ENCODE measurements at regions not wholly inside any gene's neighbourhood (a gene's known extent, or its start where the extent isn't known, plus 50 kb on each side); places are given as distances from the start of the nearest gene placed in this dataset.
"Not testable (repeated sequence)": the region's sequence is repeated elsewhere in the genome, so short reads cannot be mapped to it uniquely, and the experiment has no call there.

DNA sequence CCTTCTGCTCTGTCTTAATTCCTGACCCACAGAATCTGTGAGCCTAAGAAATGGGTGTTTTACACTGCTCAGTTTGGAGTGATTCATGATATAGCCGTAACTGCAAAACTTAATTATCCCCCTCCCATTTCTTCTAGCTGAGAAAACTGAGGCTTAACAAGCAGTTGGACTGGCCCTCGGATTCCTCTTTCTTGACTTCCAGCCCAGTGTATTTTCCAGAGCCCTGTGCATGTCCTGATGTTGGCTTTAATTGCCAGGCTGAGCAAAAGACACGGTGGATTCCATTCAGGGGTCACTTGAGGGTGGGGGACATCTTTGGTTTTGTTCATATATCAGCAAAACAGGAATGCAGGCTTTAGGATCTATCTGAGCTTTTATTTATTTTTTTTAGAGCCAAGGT lies 489.8 kb downstream of the TYW1 start:
- ChIA-PET POLR2A (no interaction called here), CTCF (no interaction called here)
- Mint-ChIP-seq H3K4me3 (no peak overlapping the region), H3K27ac (no peak overlapping the region), H3K36me3 (no peaks in the 10 kb centered on the region), H3K9me3 (peaks cover 0 to 8% (median under 1%) of the 10 kb centered on the region in 3 donors), H3K27me3 (peaks cover 0 to 5% of the 10 kb centered on the region in 2 donors), H3K4me1 (peaks cover 4 to 6% (median 5%) of the 10 kb centered on the region in 3 donors)
- Histone ChIP-seq H3K4me1 (ENCODE audit: control insufficient read depth in 1 of 2, extremely low read depth in 1 of 2, insufficient read depth in 2 of 2, low read length in 2 of 2) (peaks cover 0 to 4% of the 10 kb centered on the region in 2 experiments), H3K9me3 (no peaks in the 10 kb centered on the region), H3K4me3 (ENCODE audit: control insufficient read depth in 1 of 2, extremely low read depth in 1 of 2, low read length in 1 of 2) (no peak overlapping the region), H3K27ac (ENCODE audit: low read length) (no peak overlapping the region), H3K27me3 (replicated peaks in 1 of 2; ENCODE audit: control insufficient read depth in 2 of 2, extremely low read depth in 1 of 2, insufficient read depth in 2 of 2, low read length in 1 of 2) (peaks cover 0 to 10% of the 10 kb centered on the region in 2 experiments), H3K36me3 (ENCODE audit: control insufficient read depth in 2 of 2, extremely low read depth in 1 of 2, insufficient read depth in 1 of 2, low read length in 1 of 2) (no peaks in the 10 kb centered on the region)
- DNase-seq: no peak
- 30% methylated on average over 1 of the region's 3 CpGs for WGBS (ENCODE audit: insufficient coverage)
- no peak for ATAC-seq (replicated peaks in 1 of 4)

- no peak for ATAC-seq (replicated peaks in 1 of 4)
- H3K27me3 Mint-ChIP-seq: peaks cover 0 to 5% of the 10 kb centered on the region in 2 donors
- ChIA-PET CTCF (no interaction called here), POLR2A (no interaction called here)
- H3K27ac Mint-ChIP-seq: no peak overlapping the region
- peaks cover 2 to 12% (median 7%) of the 10 kb centered on the region in 3 donors for H3K9me3 Mint-ChIP-seq
- peaks cover 0 to 4% of the 10 kb centered on the region in 2 experiments for H3K4me1 ChIP-seq (ENCODE audit: control insufficient read depth in 1 of 2, extremely low read depth in 1 of 2, insufficient read depth in 2 of 2, low read length in 2 of 2)
- H3K4me3 Mint-ChIP-seq: no peak overlapping the region
- no peak overlapping the region for H3K27ac ChIP-seq (ENCODE audit: low read length)
- no peaks in the 10 kb centered on the region for H3K9me3 ChIP-seq
- no peak overlapping the region for H3K4me3 ChIP-seq (ENCODE audit: control insufficient read depth in 1 of 2, extremely low read depth in 1 of 2, low read length in 1 of 2)
- no peaks in the 10 kb centered on the region for H3K36me3 ChIP-seq (ENCODE audit: control insufficient read depth in 2 of 2, extremely low read depth in 1 of 2, insufficient read depth in 1 of 2, low read length in 1 of 2)
- DNase-seq: no peak
- H3K4me1 Mint-ChIP-seq: peaks cover 4 to 6% (median 5%) of the 10 kb centered on the region in 3 donors
- H3K36me3 Mint-ChIP-seq: no peaks in the 10 kb centered on the region
- peaks cover 0 to 10% of the 10 kb centered on the region in 2 experiments for H3K27me3 ChIP-seq (replicated peaks in 1 of 2; ENCODE audit: control insufficient read depth in 2 of 2, extremely low read depth in 1 of 2, insufficient read depth in 2 of 2, low read length in 1 of 2)
- 60% methylated on average over 1 of the region's 7 CpGs for WGBS (ENCODE audit: insufficient coverage)
Measured at GRCh38 chr7:67487316-67487715, 490.7 kb downstream of the TYW1 start.

DNA sequence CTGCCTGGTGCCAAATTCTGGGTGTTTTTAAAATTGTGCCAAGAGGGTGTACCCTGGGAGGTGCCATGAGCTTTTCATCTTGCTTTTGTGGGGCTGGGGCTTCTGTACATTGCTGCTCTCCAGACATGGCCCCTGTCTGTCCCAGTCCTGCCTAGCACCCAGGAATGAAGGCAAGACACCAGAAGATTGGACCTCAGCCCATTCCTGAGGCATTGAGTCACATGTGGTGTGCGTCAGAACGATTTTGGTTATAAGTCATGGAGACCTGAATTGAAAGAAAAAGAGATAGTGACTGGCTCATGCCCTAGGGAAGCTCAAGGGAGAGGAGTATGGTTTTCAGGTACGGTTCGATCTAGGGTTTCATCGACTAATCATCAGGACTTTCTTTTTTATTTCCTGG lies 493.2 kb downstream of the TYW1 start:
- no peaks in the 10 kb centered on the region for H3K36me3 Mint-ChIP-seq
- ChIA-PET POLR2A (no interaction called here), CTCF (no interaction called here)
- H3K9me3 Mint-ChIP-seq: peaks cover 9 to 17% (median 12%) of the 10 kb centered on the region in 3 donors
- Histone ChIP-seq H3K27ac (ENCODE audit: low read length) (no peak overlapping the region), H3K36me3 (ENCODE audit: control insufficient read depth in 2 of 2, extremely low read depth in 1 of 2, insufficient read depth in 1 of 2, low read length in 1 of 2) (no peaks in the 10 kb centered on the region), H3K4me1 (ENCODE audit: control insufficient read depth in 1 of 2, extremely low read depth in 1 of 2, insufficient read depth in 2 of 2, low read length in 2 of 2) (no peaks in the 10 kb centered on the region), H3K4me3 (ENCODE audit: control insufficient read depth in 1 of 2, extremely low read depth in 1 of 2, low read length in 1 of 2) (no peak overlapping the region), H3K27me3 (replicated peaks in 1 of 2; ENCODE audit: control insufficient read depth in 2 of 2, extremely low read depth in 1 of 2, insufficient read depth in 2 of 2, low read length in 1 of 2) (peaks cover 0 to 6% of the 10 kb centered on the region in 2 experiments), H3K9me3 (no peaks in the 10 kb centered on the region)
- WGBS (ENCODE audit: insufficient coverage): 90% methylated on average over 2 of the region's 5 CpGs
- ATAC-seq (replicated peaks in 1 of 4) (no peak), DNase-seq (no peak)
- H3K4me1 Mint-ChIP-seq: peaks cover 2 to 3% (median 3%) of the 10 kb centered on the region in 3 donors
- H3K27me3 Mint-ChIP-seq: peaks cover 0 to 4% of the 10 kb centered on the region in 2 donors
- no peak overlapping the region for H3K4me3 Mint-ChIP-seq
- no peak overlapping the region for H3K27ac Mint-ChIP-seq

GRCh38 chr7:67493366-67493765 lies 496.7 kb downstream of the TYW1 start:
- Histone ChIP-seq H3K4me3 (ENCODE audit: control insufficient read depth in 1 of 2, extremely low read depth in 1 of 2, low read length in 1 of 2) (no peak overlapping the region), H3K36me3 (ENCODE audit: control insufficient read depth in 2 of 2, extremely low read depth in 1 of 2, insufficient read depth in 1 of 2, low read length in 1 of 2) (no peaks in the 10 kb centered on the region), H3K27ac (ENCODE audit: low read length) (no peak overlapping the region), H3K27me3 (replicated peaks in 1 of 2; ENCODE audit: control insufficient read depth in 2 of 2, extremely low read depth in 1 of 2, insufficient read depth in 2 of 2, low read length in 1 of 2) (no peaks in the 10 kb centered on the region), H3K4me1 (ENCODE audit: control insufficient read depth in 1 of 2, extremely low read depth in 1 of 2, insufficient read depth in 2 of 2, low read length in 2 of 2) (no peaks in the 10 kb centered on the region), H3K9me3 (no peaks in the 10 kb centered on the region)
- ChIA-PET POLR2A (no interaction called here), CTCF (no interaction called here)
- H3K4me3 Mint-ChIP-seq: no peak overlapping the region
- H3K27me3 Mint-ChIP-seq: peaks cover 0 to 13% of the 10 kb centered on the region in 2 donors
- no peak overlapping the region for H3K27ac Mint-ChIP-seq
- 85% methylated on average over 7 of the region's 8 CpGs for whole genome bisulfite sequencing (ENCODE audit: insufficient coverage)
- H3K9me3 Mint-ChIP-seq: peaks cover 14 to 25% (median 19%) of the 10 kb centered on the region in 3 donors
- H3K4me1 Mint-ChIP-seq: no peaks in the 10 kb centered on the region
- ATAC-seq (replicated peaks in 1 of 4) (no peak), DNase-seq (no peak)
- H3K36me3 Mint-ChIP-seq: no peaks in the 10 kb centered on the region

DNA sequence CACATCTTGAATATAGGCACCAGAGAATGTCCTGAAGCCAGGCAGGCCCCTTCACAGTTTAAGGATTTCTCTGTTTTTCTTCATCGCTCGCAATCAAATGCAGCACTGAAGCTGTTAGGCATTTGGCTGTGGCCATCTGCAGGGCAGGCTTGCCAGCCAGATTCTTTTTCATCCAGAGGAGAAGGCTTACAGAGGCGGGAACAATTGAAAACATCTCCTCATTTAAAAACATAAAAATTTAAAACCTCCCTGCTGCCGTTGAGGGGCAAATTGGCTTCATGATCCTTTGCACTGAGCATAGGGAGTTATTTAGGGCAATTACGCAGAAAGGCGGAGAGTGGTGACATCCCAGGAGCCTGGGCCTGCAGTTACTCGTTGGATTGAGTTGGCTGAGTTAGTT lies 500.0 kb downstream of the TYW1 start:
- CTCF ChIA-PET: no interaction called here
- 81% methylated on average over 5 of the region's 7 CpGs for WGBS (ENCODE audit: insufficient coverage)
- no peak overlapping the region for H3K27ac ChIP-seq (ENCODE audit: low read length)
- no peak for DNase-seq
- Mint-ChIP-seq H3K36me3 (no peaks in the 10 kb centered on the region), H3K4me3 (no peak overlapping the region), H3K27ac (no peak overlapping the region), H3K9me3 (peaks cover 15 to 24% (median 20%) of the 10 kb centered on the region in 3 donors), H3K4me1 (no peaks in the 10 kb centered on the region), H3K27me3 (peaks cover 0 to 13% of the 10 kb centered on the region in 2 donors)
- no peak overlapping the region for H3K4me3 ChIP-seq (ENCODE audit: control insufficient read depth in 1 of 2, extremely low read depth in 1 of 2, low read length in 1 of 2)
- POLR2A ChIA-PET: no interaction called here
- no peak for ATAC-seq (replicated peaks in 1 of 4)
- no peaks in the 10 kb centered on the region for H3K9me3 ChIP-seq
- no peaks in the 10 kb centered on the region for H3K4me1 ChIP-seq (ENCODE audit: control insufficient read depth in 1 of 2, extremely low read depth in 1 of 2, insufficient read depth in 2 of 2, low read length in 2 of 2)
- H3K36me3 ChIP-seq (ENCODE audit: control insufficient read depth in 2 of 2, extremely low read depth in 1 of 2, insufficient read depth in 1 of 2, low read length in 1 of 2): no peaks in the 10 kb centered on the region
- H3K27me3 ChIP-seq (replicated peaks in 1 of 2; ENCODE audit: control insufficient read depth in 2 of 2, extremely low read depth in 1 of 2, insufficient read depth in 2 of 2, low read length in 1 of 2): no peaks in the 10 kb centered on the region

DNA sequence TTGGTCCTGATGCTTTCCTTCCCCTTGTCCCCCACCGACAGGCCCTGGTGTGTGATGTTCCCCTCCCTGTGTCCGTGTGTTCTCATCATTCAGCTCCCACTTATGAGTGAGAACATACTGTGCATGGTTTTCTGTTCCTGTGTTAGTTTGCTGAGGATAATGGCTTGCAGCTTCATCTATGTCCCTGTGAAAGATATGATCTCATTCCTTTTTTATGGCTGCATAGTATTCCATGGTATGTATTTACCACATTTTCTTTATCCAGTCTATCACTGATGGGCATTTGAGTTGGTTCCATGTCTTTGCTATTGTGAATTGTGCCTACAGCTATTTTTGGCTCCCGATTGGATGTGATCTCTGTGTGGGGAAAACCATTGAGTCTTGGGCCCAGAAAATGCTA lies 501.3 kb downstream of the TYW1 start:
- DNase-seq, H3K4me3 Mint-ChIP-seq: not testable (repeated sequence)
- peaks cover 10 to 20% (median 16%) of the 10 kb centered on the region in 3 donors for H3K9me3 Mint-ChIP-seq

DNA sequence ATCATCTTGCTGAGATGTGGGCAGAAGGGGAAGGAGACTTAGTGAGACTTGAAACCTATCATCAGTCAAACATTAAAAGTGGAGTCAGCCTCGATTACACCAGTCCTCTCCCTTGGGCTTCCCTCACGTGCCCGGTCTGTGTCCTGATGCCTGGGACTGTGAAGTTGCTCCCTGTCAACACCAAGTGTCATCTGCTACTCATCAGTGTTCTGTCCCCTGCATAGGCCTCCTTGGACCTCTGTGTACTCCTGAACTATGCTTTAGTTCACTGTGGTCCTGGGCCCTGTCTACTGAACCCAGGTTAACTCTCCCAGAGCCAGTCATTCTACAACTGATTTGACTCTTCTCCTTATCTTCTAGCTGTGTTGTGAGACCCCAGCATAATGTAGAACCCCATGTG lies 506.3 kb downstream of the TYW1 start:
- no peak overlapping the region for H3K4me3 Mint-ChIP-seq
- DNase-seq (no peak), ATAC-seq (replicated peaks in 1 of 4) (no peak)
- H3K27ac Mint-ChIP-seq: no peak overlapping the region
- Histone ChIP-seq H3K4me3 (ENCODE audit: control insufficient read depth in 1 of 2, extremely low read depth in 1 of 2, low read length in 1 of 2) (no peak overlapping the region), H3K36me3 (ENCODE audit: control insufficient read depth in 2 of 2, extremely low read depth in 1 of 2, insufficient read depth in 1 of 2, low read length in 1 of 2) (no peaks in the 10 kb centered on the region), H3K27me3 (replicated peaks in 1 of 2; ENCODE audit: control insufficient read depth in 2 of 2, extremely low read depth in 1 of 2, insufficient read depth in 2 of 2, low read length in 1 of 2) (no peaks in the 10 kb centered on the region), H3K27ac (ENCODE audit: low read length) (no peak overlapping the region), H3K9me3 (no peaks in the 10 kb centered on the region), H3K4me1 (ENCODE audit: control insufficient read depth in 1 of 2, extremely low read depth in 1 of 2, insufficient read depth in 2 of 2, low read length in 2 of 2) (no peaks in the 10 kb centered on the region)
- H3K36me3 Mint-ChIP-seq: no peaks in the 10 kb centered on the region
- H3K9me3 Mint-ChIP-seq: peaks cover 10 to 15% (median 10%) of the 10 kb centered on the region in 3 donors
- CTCF ChIA-PET: no interaction called here
- H3K27me3 Mint-ChIP-seq: peaks cover 0 to under 1% of the 10 kb centered on the region in 2 donors
- H3K4me1 Mint-ChIP-seq: no peaks in the 10 kb centered on the region
- 56% methylated on average over 3 of the region's 3 CpGs for WGBS (ENCODE audit: insufficient coverage)
- POLR2A ChIA-PET: no interaction called here

More for the DNA sequence above, 501.3 kb downstream of the TYW1 start:
- H3K4me1 Mint-ChIP-seq; CTCF ChIA-PET; H3K36me3 ChIP-seq (ENCODE audit: control insufficient read depth in 2 of 2, extremely low read depth in 1 of 2, insufficient read depth in 1 of 2, low read length in 1 of 2); H3K36me3 Mint-ChIP-seq; ATAC-seq (replicated peaks in 1 of 4); H3K27ac Mint-ChIP-seq; H3K4me3 ChIP-seq (ENCODE audit: control insufficient read depth in 1 of 2, extremely low read depth in 1 of 2, low read length in 1 of 2); H3K4me1 ChIP-seq (ENCODE audit: control insufficient read depth in 1 of 2, extremely low read depth in 1 of 2, insufficient read depth in 2 of 2, low read length in 2 of 2); H3K27me3 ChIP-seq (replicated peaks in 1 of 2; ENCODE audit: control insufficient read depth in 2 of 2, extremely low read depth in 1 of 2, insufficient read depth in 2 of 2, low read length in 1 of 2); H3K9me3 ChIP-seq; H3K27ac ChIP-seq (ENCODE audit: low read length); POLR2A ChIA-PET: not testable (repeated sequence)
- WGBS (ENCODE audit: insufficient coverage): 100% methylated on average over 1 of the region's 3 CpGs
- H3K27me3 Mint-ChIP-seq: peaks cover 0 to 13% of the 10 kb centered on the region in 2 donors
